ENCODE measurements at regions not wholly inside any gene's neighbourhood (a gene's known extent, or its start where the extent isn't known, plus 50 kb on each side); places are given as distances from the start of the nearest gene placed in this dataset.

- no peak for TF ChIP-seq TAF1 (conservative IDR thresholded peaks at IDR 0.05)
- no peak for TF ChIP-seq CTCF (IDR thresholded peaks at IDR 0.05; ENCODE audit: low read depth, low read length, missing input control)
- TF ChIP-seq MAX (IDR thresholded peaks at IDR 0.05) = no peak
- no peak for TF ChIP-seq REST (IDR thresholded peaks at IDR 0.05)
- TF ChIP-seq SP1 (IDR thresholded peaks at IDR 0.05) = peak; percentile 31
- TF ChIP-seq JUND (IDR thresholded peaks at IDR 0.05) = no peak
- no peak for TF ChIP-seq ATF3 (IDR thresholded peaks at IDR 0.05)
- TF ChIP-seq GABPA (IDR thresholded peaks at IDR 0.05 in 1 of 2, conservative IDR thresholded peaks at IDR 0.05 in 1 of 2) = no peak
- peak; percentile 40 to 48 for TF ChIP-seq RXRA (IDR thresholded peaks at IDR 0.05)
- no peak for TF ChIP-seq ZBTB33 (IDR thresholded peaks at IDR 0.05)
- TF ChIP-seq NR2F2 (IDR thresholded peaks at IDR 0.05) = no peak
- no peak for TF ChIP-seq YY1 (IDR thresholded peaks at IDR 0.05)
- TF ChIP-seq HNF4G (IDR thresholded peaks at IDR 0.05) = no peak
Observed at GRCh38 chr5:173727839-173728778, 111.7 kb upstream of the BOD1 start.

Data from liver (tissue), 3 donors.